ENCODE measurements at regions not wholly inside any gene's neighbourhood (a gene's known extent, or its start where the extent isn't known, plus 50 kb on each side); places are given as distances from the start of the nearest gene placed in this dataset.
A peak's percentile ranks its signal among the peaks of the same experiment; 100 is the strongest.
"Not testable (repeated sequence)": the region's sequence is repeated elsewhere in the genome, so short reads cannot be mapped to it uniquely, and the experiment has no call there.

DNA sequence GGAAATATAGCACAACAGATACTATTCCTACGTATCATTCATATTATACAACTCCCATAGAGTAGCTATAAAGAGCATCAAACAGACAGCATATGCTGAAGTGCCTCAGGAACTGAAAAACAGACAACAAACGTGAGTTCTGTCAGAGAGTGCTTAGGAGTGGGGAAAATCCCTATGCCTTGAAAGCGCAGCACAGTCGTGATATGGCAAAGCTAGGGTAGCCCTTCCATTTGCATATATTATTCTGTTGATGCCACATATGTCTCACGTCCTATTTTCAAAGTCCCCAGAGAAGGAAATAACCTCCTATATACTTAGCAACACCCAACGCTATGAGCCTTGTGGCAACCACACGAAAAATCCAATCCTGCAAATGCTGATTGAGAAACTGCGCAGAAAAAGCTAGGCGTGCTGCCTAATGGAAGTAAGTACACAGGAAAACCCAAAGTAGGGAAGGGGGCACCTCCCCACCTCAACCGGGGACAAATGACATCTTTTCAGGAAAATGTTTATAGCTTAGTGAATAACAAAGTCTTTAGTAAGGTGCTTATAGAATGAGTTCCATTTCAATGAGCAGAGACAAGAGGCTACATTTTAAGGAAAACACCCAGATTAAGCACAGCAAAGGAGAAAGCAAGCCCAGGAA lies 105.1 kb downstream of the MED10 start:
- no peak for DNase-seq

DNA sequence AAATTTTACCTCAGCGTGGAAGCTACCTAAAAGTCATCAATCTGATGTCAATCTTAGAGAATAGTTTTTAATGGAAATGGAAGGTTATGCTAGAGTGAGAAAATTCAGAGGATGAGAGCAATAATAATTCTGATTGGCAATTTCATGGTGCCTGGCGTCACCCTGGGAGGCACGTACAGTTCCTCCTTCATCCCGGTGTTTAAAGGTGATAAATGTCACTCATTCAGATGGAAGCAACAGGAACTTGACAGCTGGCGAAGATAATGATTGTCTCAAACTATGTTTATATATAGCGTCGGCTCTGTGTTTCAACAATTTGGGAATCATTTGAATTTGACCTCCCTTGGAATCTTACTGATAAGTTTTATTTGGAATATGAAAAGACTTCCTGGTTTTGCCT lies 108.4 kb downstream of the MED10 start:
- no peak for DNase-seq

- DNase-seq: no peak
Measured at GRCh38 chr5:6266671-6267197, 111.6 kb downstream of the MED10 start.

- DNase-seq: peak; percentile 27
Measured at GRCh38 chr5:6264394-6264793, 114.0 kb downstream of the MED10 start.

- no peak for DNase-seq
Measured at GRCh38 chr5:6262651-6263363, 115.5 kb downstream of the MED10 start.

GRCh38 chr5:6261668-6262067 lies 116.7 kb downstream of the MED10 start:
- no peak for DNase-seq

- no peak for DNase-seq
Measured at GRCh38 chr5:6261256-6261655, 117.1 kb downstream of the MED10 start.

- no peak for DNase-seq
Measured at GRCh38 chr5:6260846-6261245, 117.5 kb downstream of the MED10 start.

DNA sequence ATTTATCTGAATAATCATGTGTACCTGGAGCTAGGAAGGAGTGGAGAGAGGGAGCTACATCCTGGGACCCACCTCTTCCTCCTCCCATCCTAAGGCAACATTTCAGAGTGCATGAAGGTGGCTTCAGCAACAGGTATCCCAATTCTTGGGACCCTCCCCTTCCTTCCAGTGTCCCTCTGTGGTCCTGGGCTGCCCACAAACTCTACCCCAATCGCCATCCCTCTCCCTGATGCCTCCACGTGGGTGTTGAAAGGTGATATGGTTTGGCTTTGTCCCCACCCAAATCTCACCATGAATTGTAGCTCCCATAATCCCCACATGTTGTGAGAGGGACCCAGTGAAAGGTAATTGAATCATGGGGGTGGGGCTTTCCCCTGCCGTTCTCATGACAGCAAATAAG lies 121.4 kb downstream of the MED10 start:
- no peak for DNase-seq

- DNase-seq: no peak
Measured at GRCh38 chr5:6255956-6256355, 122.4 kb downstream of the MED10 start.

DNA sequence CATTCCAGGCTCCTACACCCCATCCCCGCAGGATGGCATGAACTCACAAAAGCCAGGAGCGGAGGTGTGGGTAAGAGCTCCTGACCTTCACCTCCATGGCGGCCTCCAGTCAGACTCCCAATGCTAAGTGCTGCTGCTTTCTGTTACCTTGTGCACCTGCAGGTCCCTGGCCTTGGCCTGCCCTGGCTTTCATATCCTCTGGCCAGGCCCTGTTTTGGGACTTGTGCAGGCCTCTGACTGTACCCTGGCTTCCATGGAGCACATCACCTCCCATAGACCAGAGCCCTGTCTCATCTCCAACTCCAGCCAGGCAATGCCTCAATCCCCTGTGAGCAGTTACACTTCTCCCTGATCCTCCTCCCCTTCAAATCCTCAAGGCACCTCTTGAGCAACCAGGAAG lies 124.5 kb downstream of the MED10 start:
- no peak for DNase-seq

DNA sequence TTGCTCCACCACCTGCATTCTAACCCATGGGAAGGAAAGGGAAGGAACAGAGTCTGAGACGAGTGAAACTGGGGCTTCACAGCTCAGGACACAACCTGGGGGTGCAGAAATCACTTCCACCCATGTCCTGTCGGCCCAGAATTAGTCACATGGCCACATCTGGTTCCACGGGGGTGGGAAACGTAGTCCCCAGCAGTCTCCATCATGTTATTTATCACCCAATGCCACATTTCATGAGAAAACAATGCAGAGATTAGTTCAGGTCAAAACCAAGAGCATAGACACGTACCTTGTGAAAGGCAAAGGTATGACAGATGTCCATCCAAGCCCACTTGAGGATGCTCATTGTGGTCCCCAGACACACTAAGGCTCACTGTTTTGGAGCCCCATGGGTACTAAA lies 125.1 kb downstream of the MED10 start:
- no peak for DNase-seq

DNA sequence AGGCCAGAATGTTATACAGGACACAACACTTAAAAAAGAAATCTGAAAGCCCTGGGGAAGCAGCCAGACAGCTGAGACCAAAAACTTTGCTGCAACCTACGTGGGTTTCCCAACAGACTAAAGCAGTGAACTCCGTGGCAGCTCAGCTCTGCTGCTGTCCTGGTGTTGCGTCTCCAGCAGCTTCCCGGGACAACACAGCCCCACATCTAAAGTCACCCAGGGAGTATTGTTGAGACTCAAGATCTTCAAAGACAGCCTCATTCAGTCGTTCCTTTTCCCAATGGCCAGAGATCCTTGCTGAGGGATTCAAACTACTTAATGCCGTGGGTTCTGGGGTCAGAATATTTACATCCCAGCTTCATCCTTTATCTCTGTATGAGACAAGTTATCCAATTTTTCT lies 125.8 kb downstream of the MED10 start:
- DNase-seq: no peak

DNA sequence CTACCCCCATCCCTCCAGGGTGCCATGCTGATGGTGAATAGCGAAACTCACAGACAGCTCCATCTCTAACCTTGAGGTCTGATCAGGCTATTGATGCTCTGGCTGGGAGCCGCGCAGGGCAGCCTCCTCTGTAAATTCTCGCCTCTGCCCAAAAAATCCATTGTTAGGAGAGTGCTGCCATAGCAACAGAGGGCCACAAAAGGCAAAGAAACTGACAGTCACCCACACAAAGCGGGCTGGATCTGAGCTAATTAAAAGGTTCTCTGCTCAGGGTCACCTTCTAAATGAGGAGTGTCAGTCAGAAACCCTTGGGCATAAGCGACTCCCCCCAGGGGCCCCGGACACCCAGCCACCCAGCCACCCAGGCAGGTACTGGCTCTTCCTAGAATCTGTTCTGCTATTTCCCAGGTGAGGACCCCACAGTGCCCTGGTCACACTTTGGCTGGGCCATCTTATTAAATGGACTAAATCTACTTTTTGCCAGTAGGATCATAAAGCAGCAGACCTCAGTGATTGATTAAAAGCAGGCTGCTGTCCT lies 126.7 kb downstream of the MED10 start:
- no peak for DNase-seq

- no peak for DNase-seq
Measured at GRCh38 chr5:6250121-6250520, 128.2 kb downstream of the MED10 start.

DNA sequence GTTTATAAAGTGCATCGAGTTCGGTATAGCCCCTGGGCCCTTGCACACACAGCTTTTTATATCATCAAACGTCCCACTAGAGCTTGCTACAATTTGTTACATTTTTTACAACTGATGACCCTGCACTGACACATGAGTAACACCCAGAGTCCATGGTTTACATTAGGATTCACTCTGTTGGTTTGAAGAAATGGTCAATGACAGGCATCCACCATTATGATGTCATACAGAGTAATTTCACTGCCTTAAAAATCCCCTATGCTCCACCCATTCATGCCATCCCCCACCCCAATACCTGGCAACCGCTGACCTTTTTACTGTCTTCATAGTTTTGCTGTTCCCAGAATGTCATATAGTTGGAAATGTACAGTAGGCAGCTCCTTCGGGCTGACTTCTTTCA lies 130.2 kb downstream of the MED10 start:
- no peak for DNase-seq

DNA sequence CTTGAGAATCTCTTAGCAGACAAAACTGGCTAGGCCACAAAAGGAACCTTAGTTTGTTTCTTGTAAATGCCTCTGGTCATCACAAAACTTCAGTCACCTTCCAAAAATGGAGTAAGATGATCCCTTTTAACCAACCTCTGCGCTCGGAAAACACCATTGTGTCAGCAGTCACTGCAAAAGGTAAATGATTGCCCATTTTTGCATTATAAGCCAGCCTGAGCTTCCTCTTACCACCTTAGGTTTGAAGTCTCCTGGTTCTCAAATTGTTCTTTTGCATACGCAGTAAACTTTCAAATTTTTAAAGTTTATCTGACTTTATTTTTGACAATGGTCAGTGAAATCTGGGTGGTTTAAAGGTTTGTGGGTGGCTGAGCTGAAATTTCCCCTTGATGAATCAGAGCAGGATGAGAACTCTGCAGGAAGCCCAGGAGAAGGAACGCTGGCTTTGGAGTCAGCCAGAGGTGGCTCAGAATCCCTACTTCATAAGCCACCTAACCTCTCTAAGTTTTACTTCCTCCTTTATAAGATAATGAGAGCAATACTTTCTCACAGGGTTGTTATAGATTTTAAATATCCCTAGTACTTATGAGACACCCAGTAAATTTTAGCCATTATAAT lies 131.4 kb downstream of the MED10 start:
- no peak for DNase-seq

GRCh38 chr5:6244339-6244714 lies 134.0 kb downstream of the MED10 start:
- no peak for DNase-seq

DNA sequence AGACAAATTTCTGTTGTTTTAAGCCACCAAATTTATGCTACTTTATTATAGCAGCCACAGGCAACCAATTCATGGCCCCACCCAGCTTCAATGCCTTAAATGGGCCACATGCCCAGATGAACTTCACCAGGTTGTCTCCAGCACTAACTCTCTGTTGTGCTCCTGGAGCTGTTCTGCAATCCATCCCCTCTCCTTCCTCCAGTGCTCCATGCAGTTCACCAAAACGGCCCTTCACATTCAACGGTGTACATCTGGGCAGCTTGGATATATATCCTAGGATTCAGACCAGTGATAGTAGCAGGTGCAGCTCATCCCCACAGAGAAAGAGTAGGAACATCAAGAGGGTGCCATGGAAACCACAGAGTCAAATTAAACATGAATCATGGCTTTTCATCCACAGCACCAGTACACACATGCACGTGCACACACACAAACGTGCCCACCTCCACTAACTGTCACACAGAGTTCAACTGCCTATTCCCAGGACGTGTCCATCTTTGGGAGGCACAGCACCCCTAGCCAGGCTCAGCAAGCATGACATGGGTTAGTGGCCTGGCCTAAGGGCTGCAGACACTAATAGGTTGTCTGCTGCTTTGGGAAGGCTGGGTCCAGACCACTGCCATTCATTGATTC lies 134.5 kb downstream of the MED10 start:
- no peak for DNase-seq

DNA sequence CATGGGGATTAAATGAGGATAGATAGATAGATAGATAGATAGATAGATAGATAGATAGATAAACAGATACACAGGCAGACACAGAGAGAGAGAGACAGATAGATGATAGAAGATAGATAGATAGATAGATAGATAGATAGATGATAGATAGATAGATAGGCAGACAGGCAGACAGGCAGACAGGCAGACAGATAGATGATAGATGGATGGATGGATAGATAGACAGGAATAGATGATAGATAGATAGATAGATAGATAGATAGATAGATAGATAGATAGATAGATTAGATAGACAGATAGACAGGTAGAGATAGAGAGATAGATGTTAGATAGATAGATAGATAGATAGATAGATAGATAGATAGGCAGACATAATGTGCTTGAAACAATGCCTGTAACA lies 137.3 kb downstream of the MED10 start:
- not testable (repeated sequence) for DNase-seq

DNA sequence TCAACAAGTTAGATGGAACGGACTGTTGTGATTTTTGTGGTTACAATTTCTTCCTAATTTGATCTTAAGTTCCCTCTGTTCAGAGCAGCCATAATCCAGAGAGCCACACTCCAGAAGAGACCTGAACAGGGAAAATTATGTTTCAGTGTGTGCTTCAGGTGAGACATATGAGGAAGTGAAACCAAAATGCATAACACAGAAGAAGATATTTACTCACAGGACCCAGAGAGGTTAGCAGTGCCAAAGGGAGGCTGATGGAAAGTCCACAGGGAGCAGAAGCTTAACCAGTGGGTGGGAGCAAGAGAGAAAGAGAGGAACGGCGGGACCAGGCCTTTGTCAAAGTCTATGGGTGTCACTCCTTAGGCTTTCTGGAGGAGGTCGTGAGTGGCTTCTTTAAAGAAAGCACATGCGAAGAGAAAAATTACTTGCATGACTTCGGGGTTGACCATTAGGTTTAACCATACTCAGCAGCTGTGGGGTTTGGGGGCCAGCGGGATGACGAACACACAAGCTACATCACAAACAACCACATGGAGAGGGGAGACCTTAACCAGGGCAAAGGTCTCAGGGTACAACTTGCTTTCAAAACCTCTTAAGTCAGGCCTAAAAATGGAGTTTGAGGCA lies 141.4 kb downstream of the MED10 start:
- no peak for DNase-seq

DNA sequence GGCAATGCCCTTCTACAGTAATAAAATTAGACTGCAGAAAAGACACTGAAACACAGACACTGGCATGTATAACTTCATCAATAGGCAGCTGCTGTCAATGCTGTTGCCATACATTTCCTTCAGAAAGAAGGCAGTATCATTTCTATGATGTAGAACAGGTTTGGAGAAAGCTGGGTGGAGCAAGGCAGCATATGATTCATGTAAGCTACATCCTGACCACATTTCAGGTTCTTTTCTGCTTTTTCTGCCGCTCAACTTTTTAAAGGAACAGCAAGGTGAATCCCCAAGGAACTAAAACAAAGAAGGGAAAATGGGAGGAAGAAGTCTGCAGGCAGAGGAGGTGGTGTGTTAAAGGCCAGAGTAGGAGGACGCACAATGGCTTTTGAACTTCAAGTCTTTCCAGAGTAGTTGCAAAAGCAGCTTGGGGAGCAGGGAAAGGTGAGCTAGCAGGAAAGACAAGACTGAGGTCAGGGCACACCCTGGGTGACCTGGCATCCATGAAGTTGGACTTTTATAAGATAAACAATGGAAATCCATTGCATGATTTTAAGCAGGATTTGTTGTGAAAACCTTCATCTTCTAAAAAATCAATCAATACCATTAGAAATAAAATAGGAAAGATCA lies 142.1 kb downstream of the MED10 start:
- no peak for DNase-seq

- DNase-seq: no peak
Measured at GRCh38 chr5:6235726-6236125, 142.6 kb downstream of the MED10 start.
